ENCODE measurements at regions not wholly inside any gene's neighbourhood (a gene's known extent, or its start where the extent isn't known, plus 50 kb on each side); places are given as distances from the start of the nearest gene placed in this dataset.

DNA sequence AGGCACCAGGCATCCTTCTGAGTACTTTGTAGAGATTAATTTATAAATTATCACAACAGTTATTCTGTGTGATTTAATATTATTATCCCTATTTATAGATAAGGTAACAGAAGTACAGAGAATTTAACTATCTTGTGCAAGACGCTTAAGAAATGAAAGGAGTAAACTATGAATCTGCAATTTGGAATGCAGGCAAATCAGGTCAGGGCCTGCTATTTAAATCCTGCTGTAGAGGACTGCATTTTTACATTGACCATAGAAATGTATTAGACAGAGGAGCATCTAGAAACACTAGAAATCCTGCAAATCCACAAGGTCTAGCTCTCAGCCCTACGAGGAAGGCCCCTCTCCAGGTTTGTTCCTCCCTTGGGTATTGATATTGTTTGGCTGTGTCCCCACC is 336.2 kb downstream of the ETS1 start:
- FAIRE-seq, result no peak

DNA sequence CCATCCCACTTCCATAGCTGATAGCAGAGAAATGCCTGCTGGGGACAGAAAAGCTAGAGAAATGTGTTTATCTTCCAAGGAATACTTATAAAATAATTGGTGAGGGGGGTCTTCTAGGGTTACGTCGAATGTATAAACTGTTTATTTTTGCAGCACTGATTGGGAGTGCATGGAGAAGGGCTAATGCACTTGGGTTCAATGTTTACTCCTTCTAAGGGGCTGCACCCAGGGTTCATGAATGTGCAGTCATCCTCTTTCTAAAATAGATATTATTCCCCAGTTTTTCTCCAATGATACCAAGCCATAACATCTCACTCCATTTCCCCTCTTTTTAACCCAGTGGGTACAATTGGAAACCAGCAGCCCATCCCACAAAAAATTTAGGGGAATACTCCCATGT is 336.9 kb downstream of the ETS1 start:
- no peak for FAIRE-seq

DNA sequence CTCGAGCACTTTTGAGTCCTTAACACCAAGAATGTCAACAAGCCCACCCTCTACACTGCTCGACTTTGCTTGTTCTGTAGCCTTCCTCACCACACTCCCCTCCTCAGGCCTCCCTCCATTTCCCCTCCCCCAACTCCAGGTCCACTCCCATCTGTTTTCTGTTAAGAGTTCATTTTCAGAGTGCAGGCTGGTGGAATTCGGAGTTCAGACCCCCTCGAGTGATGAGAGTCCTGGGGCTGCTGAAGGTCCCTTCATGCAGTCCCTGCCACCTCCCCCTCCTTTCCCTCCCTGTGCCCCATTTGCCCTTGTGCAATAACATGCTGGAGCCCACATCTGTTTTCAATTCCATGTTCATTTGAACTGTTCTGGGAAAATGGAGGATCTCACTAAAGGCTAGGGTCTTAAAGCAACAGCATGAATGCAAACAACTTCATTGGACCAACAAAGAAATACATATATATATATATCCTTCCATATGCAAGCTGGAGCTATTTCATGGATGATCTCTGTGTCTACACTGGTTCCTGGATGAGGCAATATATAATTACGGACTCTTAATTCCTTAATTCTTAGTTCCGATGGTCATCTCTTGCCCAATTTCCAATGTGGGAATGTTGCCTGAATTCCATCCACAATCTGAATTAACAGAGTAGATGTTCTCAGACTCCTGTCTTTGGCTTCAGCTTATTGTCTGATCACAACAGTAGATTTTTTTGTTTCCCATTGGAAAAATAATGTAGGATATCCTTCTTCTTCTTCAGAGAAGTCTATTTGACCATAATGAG is 340.4 kb downstream of the ETS1 start:
- FAIRE-seq, result no peak

GRCh38 chr11:128246364-128246801 is 341.0 kb downstream of the ETS1 start:
- no peak for FAIRE-seq

DNA sequence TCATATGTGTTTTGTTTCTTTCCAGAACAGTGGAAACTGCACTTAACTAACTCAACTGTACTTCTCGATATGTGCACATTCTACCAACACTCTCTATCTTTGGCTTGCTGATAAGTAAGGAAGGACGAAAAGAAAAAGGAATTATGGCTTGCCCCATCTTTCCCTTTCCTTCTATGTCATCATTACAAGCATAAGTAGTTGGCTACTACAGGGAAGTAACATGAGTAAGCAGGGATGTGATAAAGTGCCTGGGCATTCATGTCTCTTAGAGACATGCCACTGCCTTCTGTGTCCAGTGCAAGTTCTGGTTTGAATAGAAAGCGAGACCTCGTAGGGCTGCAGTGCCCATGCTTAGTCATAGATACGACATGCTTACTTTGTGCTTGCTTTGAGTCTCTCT is 342.5 kb downstream of the ETS1 start:
- no peak for FAIRE-seq

DNA sequence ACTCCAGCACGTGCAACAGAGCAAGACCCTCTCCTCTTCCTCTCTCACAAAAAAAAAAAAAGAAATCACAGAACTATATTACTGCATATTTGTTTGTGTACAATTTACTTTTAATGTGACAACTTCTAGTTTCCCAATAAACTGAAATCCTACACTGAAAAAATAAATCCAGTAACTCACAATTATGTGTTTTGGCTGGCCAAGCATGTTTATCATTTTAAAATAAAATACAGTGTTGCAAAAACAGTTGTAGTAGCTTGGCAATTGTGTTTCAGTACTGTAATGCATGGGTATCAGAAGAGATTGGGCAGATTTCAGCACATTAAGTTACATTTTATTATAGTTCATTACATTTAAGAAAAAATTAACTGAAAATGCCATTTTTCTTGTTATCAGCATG is 344.9 kb downstream of the ETS1 start:
- no peak for FAIRE-seq

GRCh38 chr11:128240546-128240945 is 346.8 kb downstream of the ETS1 start:
- FAIRE-seq, result no peak

- FAIRE-seq, result no peak
These were observed 348.1 kb downstream of the ETS1 start for GRCh38 chr11:128239306-128239705.

DNA sequence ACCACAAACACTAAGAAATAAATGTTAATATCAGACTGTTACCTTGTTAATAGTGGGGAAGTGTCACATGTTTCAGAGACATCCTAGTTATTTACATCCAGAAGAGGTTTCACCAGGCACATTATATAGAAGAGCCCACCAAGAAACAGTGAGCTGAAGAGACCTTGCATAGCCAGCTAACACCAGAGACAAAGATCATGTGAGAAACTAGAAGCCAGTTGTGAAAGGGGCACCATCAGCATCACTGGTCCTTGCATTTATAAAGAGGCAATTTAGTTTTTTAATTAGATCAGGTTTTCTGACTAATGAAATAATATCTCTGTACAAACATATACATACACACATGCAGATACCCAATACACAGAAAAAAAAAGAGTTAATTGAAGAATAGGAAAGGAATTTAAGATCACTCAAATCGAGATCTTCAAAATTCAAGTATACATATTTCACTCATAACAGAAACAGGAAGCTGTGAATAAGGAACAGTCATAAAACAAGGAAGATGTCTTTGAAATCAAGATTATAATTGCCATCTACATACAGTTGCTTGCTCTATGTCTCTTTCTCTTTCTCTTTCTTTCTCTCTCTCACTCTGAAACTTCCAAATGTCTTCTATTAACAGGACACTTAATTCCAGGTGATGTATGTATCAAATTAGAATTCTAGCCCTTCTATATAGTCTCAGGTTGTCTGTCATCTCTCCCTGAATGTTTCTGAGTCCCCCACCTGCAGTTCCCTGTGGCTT is 348.7 kb downstream of the ETS1 start:
- FAIRE-seq, result no peak

GRCh38 chr11:128236506-128237498 is 350.6 kb downstream of the ETS1 start:
- FAIRE-seq, result no peak

- no peak for FAIRE-seq
These were observed 351.4 kb downstream of the ETS1 start for GRCh38 chr11:128235958-128236357.

DNA sequence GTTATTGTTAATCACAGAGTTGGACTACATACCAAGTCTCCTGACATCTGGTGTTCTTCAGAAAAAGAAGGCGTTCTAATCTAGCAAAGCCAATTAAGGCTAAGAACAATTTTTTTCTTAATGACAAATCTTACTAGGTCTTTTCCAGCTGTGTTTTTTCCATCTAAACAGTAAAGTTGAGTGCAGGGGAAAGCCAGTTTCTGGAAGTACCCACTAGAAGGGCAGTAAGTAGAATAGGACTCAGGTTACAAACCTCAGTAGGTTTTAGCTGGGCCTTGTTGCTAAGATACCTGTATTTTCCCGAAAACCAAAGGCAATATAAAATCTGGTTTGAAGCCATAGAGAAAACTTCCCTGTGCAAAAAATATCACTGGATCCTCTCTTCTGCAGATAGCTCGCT is 351.9 kb downstream of the ETS1 start:
- no peak for FAIRE-seq

DNA sequence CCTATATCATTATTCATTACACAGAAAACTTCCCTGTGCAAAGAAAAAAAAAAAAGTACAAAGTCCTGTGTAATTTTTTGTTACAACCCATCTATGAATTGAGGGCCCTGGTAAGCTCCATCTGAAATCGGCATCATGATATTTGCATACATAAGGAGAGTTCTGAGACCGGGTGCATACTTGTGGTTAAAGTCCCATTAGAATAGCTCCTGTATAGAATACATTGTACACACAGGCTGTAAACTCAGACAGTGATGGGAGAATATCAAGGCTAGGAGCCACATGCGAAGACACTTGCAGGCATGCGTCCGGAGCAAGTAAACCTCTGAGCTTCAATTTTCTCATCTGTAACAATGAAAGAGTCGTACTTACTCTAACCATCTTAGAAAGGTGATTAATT is 353.2 kb downstream of the ETS1 start:
- FAIRE-seq, result no peak

GRCh38 chr11:128232588-128232987 is 354.8 kb downstream of the ETS1 start:
- FAIRE-seq, result no peak

DNA sequence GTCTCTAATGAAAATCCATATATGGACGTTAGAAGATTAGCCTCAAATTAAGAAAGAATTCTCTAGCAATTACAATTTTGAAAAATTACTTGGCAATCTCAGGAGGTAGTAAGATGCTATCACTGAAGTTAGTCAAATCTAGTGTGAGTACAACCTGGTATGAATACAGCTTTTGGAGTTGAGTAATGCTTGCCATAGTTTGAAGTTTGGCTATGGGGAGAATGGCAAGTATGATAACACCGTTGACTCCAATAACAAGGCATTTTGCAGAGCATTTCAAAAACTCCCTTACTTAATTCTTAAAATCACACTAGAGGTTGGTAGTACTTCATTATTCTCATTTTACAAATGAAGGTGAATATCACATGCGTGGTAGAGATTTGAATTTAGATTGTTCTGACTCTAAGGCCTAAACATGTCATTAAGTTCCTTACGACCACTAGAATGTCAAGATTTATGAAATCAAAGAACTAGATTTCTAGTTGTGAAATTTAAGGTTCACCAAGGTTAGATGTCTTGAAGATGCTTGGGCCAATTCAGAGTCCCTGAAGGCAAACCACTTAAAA is 355.4 kb downstream of the ETS1 start:
- FAIRE-seq, result no peak

DNA sequence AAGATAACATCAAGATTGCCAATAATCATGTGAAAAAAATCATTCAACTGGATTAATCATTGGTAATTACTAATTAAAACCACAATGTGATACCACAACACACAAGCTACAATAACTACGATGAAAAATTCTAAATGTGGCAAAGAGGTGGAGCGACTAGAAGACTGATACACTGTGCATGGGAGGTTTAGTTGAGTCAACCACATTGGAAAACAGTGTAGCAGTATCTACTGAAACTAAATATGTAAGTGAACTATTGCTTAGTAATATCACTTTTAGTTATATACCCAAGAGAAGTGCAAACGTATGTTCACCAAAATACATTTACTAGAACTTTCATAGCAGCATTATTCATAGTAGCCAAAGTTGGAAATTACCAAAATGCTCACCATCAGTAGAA is 359.9 kb downstream of the ETS1 start:
- no peak for FAIRE-seq

GRCh38 chr11:128226106-128226716 is 361.1 kb downstream of the ETS1 start:
- FAIRE-seq, result no peak

DNA sequence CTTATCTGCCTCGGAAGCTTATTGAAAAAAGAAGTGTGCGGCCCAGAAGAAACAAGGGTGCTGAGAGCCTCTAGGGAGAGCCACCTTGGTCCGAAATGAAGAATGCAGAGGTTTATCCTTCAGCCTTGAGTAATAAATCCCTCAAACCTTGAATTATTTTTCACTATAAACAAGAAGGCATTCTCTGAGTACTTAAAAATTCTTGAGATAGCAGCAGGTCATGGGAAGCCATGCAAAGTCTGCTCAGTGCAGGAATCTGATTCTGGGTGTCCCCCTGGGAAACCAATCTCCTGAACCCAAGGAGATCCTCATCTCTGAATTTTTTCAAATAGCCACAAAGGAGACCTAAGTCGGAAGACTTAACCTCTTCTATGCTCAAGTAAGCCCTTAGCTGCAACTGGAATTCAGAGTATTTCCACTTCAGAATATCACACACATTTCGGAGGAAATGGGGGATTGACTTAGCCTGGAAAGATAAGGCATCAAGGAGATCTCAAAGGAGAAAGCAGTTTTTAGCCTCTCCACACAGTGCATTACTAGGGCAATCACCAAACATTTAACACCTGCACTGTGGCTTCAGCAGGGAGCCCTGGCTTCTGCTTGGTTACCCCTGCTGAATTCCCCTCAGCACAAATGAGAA is 365.0 kb downstream of the ETS1 start:
- FAIRE-seq, result no peak

DNA sequence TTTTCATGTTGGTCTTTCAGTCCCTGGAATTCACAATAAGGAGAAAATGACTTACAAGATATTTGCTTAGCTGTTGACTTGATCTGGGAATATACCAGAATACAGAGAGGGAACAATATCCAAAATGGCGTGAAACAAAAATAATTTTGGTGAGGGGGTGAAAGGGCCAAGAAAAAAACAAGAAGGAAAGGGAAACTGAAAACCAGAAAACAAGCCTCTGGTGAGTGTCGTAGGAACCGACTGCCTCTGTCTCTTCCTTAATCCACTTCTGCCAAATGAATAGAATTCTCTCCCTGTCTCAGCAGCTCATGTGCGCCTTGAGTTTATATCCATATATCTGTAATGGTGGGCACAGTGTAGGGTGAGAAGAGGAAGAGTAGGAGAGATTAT is 367.6 kb downstream of the ETS1 start:
- no peak for FAIRE-seq

GRCh38 chr11:128216198-128216597 is 371.2 kb downstream of the ETS1 start:
- FAIRE-seq, result no peak

DNA sequence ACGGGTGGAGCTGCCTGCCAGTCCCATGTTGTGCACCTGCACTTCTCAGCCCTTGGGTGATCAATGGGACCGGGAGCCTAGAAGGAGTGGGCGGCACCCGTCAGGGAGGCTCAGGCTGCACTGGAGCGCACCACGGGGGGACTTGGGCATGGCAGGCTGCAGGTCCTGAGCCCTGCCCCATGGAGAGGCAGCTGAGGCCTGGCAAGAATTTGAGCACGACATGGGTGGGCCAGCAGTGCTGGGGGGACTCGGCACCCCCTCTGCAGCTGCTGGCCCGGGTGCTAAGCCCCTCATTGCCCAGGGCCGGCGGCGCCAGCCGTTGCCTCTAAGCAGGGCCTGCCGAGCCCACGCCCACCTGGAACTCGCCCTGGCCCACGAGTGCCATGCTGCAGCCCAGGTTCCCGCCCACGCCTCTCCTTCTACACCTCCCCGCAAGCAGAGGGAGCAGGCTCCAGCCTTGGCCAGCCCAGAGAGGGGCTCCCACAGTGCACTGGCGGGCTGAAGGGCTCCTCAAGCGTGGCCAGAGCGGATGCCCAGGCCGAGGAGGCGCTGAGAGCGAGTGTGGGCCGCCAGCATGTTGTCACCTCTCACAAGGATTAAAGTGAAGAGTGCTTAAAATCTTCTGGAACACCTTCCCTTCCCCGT is 372.0 kb downstream of the ETS1 start:
- FAIRE-seq, result no peak
